CD8-positive, alpha-beta memory T cell (primary cell): ENCODE measurements at regions not wholly inside any gene's neighbourhood (a gene's known extent, or its start where the extent isn't known, plus 50 kb on each side); places are given as distances from the start of the nearest gene placed in this dataset.

Experiments
- CTCF ChIA-PET: fragments of 350-600 bp; sonication (Branson Sonifier 250); formaldehyde crosslinking; loops from one replicate; lab custom pipeline; 2021; ENCODE audit warnings: antibody characterized with exemption; lab: Charles Lee
- POLR2A ChIA-PET: fragments of 350-600 bp; sonication (Branson Sonifier 250); formaldehyde crosslinking; loops from one replicate; lab custom pipeline; 2021; ENCODE audit warnings: antibody characterized with exemption; lab: Charles Lee
- DNase-seq, 5 donors: peaks; one replicate each; pipeline versions ENCODE4 v3.0.0 to v3.0.0-alpha.2; 2020 to 2022; ENCODE audit warnings: mixed read lengths in 1 of 5
- H3K27ac ChIP-seq: one replicate; pipeline ENCODE4 v1.7.0; 2013; ENCODE audit warnings: low read depth, mild to moderate bottlenecking, low read length, moderate library complexity
- H3K27me3 ChIP-seq: 2 replicates; pipeline ENCODE4 v1.7.0; 2013; ENCODE audit warnings: low read length, mild to moderate bottlenecking; ENCODE audit not compliant: insufficient read depth, poor library complexity, severe bottlenecking
- H3K36me3 ChIP-seq: 2 replicates; pipeline ENCODE4 v1.7.0; 2013; ENCODE audit warnings: mild to moderate bottlenecking, low read length, moderate library complexity; ENCODE audit not compliant: insufficient read depth
- H3K4me1 ChIP-seq: 2 replicates; pipeline ENCODE4 v1.7.0; 2013; ENCODE audit warnings: mild to moderate bottlenecking, low read length, moderate library complexity; ENCODE audit not compliant: insufficient read depth
- H3K4me3 ChIP-seq: 2 replicates; pipeline ENCODE4 v1.7.0; 2013; ENCODE audit warnings: mild to moderate bottlenecking, low read length
- H3K9me3 ChIP-seq: 2 replicates; pipeline ENCODE4 v1.7.0; 2013; ENCODE audit warnings: mild to moderate bottlenecking, low read length
- H3K27ac Mint-ChIP-seq, 8 donors: one replicate each; pipeline ENCODE4 v1.8.0; 2020 to 2021; ENCODE audit warnings: mixed read lengths in 8 of 8, mild to moderate bottlenecking in 6 of 8, inconsistent platforms in 3 of 8, moderate library complexity in 3 of 8
- H3K27me3 Mint-ChIP-seq, 2 donors: one replicate each; pipeline ENCODE4 v1.8.0; 2020 to 2021; ENCODE audit warnings: mixed read lengths in 2 of 2, mild to moderate bottlenecking in 1 of 2, moderate library complexity in 1 of 2
- H3K36me3 Mint-ChIP-seq, 3 donors: one replicate each; pipeline ENCODE4 v1.8.0; 2020 to 2021; ENCODE audit warnings: mixed read lengths in 3 of 3, inconsistent platforms in 1 of 3, mild to moderate bottlenecking in 1 of 3
- H3K4me1 Mint-ChIP-seq, 3 donors: one replicate each; pipeline ENCODE4 v1.8.0; 2020 to 2021; ENCODE audit warnings: mixed read lengths in 3 of 3, inconsistent platforms in 1 of 3, mild to moderate bottlenecking in 1 of 3
- H3K4me3 Mint-ChIP-seq, 7 donors: one replicate each; pipeline ENCODE4 v1.8.0; 2020 to 2021; ENCODE audit warnings: mixed read lengths in 7 of 7, mild to moderate bottlenecking in 6 of 7, moderate library complexity in 4 of 7, inconsistent platforms in 2 of 7
- H3K9me3 Mint-ChIP-seq, 5 donors: one replicate each; pipeline ENCODE4 v1.8.0; 2020 to 2022; ENCODE audit warnings: mixed read lengths in 5 of 5, mild to moderate bottlenecking in 3 of 5, moderate library complexity in 2 of 5, inconsistent platforms in 1 of 5

DNA sequence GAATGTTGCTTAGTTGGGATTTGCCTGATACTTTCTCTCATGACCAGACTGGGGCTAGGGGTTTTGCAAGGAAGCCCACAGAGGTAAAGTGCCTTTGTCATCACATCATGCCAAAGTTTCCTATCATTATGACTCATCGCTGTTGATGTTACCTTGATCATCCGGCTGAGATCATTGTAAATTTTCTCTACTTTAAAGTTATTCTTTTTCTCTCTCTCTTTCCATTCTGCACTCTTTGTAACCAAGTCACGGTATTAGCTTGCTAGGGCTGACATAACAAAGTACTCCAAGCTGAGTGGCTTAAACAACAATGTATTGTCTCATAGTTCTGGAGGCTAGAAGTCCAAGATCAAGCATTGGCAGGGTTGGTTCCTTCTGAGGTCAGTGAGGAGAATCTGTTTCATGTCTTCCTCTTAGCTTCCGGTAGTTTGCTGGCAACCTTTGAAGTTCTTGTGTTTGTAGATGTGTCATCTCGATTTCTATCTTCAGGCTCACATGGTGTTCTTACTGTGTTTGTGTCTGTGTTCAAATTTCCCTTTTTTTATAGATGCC lies 113.0 kb downstream of the DTHD1 start:
- ChIA-PET CTCF (interaction anchor here (1.0 to 1.6 kb wide), 5 partner anchors 8 to 150 kb away, joined by 3 to 6 read pairs (median 3); partner anchors contain the start of gene ARAP2), POLR2A (interaction anchor here (0.8 to 2.5 kb wide), 2 partner anchors 8 to 150 kb away, joined by 3 to 9 read pairs; partner anchors contain the start of gene ARAP2)
- no peaks in the 10 kb centered on the region for H3K27me3 ChIP-seq
- no peaks in the 10 kb centered on the region for H3K9me3 ChIP-seq
- peaks cover 11% of the 10 kb centered on the region for H3K4me1 ChIP-seq
- no peaks in the 10 kb centered on the region for H3K9me3 Mint-ChIP-seq
- no peak overlapping the region for H3K27ac ChIP-seq
- peak overlapping the region; percentile 2 to 93 (median 82) for H3K27ac Mint-ChIP-seq
- no peaks in the 10 kb centered on the region for H3K36me3 ChIP-seq
- H3K4me3 Mint-ChIP-seq = peak overlapping the region in 4 of 7 donors; percentile 2 to 71 (median 32)
- DNase-seq = peak in 4 of 5 donors; percentile 17 to 75 (median 66)
- no peaks in the 10 kb centered on the region for H3K36me3 Mint-ChIP-seq
- H3K4me1 Mint-ChIP-seq = peaks cover 8 to 24% (median 20%) of the 10 kb centered on the region in 3 donors
- peak overlapping the region; percentile 16 for H3K4me3 ChIP-seq
- no peaks in the 10 kb centered on the region for H3K27me3 Mint-ChIP-seq

GRCh38 chr4:36399762-36400353 lies 118.4 kb downstream of the DTHD1 start:
- no peak overlapping the region for H3K27ac Mint-ChIP-seq
- H3K9me3 Mint-ChIP-seq = no peaks in the 10 kb centered on the region
- POLR2A ChIA-PET = no interaction called here
- peaks cover 0 to 7% (median 6%) of the 10 kb centered on the region in 3 donors for H3K4me1 Mint-ChIP-seq
- no peak overlapping the region for H3K4me3 Mint-ChIP-seq
- H3K27me3 ChIP-seq = no peaks in the 10 kb centered on the region
- no peaks in the 10 kb centered on the region for H3K36me3 Mint-ChIP-seq
- H3K27ac ChIP-seq = no peak overlapping the region
- CTCF ChIA-PET = interaction anchor here (0.6 to 3.6 kb wide), 34 partner anchors 9 to 311 kb away, joined by 3 to 40 read pairs (median 4); partner anchors contain the start of gene ARAP2
- peak; percentile 24 to 61 (median 31) for DNase-seq
- peaks cover 2% of the 10 kb centered on the region for H3K4me1 ChIP-seq
- no peaks in the 10 kb centered on the region for H3K27me3 Mint-ChIP-seq
- no peaks in the 10 kb centered on the region for H3K9me3 ChIP-seq
- no peaks in the 10 kb centered on the region for H3K36me3 ChIP-seq
- no peak overlapping the region for H3K4me3 ChIP-seq

DNA sequence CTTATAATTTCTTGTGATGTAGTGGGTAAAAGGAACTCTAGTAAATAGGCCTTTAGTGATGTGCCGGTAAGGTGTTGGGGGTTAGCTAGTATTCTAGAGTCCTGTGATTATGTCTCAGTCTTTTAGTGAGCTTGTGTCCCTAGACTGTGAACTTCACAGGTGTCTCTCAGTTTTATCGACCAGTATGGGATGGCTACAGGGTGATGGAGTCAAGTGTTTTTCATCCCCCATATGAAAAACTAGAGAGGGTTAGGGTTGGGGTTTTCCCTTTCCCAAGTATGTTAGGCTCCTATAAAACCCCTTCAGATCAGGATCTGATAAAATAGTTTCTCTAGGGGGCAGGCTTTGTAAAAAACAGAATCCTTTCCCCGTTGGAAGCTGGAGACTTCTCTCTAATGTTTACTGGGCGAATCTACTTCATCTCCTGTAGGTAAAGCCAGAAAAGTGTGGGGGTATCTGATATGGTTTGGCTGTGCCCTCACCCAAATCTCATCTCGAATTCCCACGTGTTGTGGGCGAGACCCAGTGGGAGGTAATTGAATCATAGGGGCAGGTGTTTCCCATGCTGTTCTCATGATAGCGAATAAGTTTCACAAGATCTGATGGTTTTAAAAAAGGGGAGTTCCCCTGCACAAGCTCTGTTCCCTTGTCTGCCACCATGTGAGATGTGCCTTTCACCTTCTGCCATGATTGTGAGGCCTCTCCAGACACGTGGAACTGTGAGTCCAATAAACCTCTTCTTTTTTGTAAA lies 120.8 kb downstream of the DTHD1 start:
- POLR2A ChIA-PET = no interaction called here
- no peak for DNase-seq
- CTCF ChIA-PET = interaction anchor here (1.2 to 2.3 kb wide), 2 partner anchors 52 to 221 kb away, joined by 3 to 6 read pairs; no protein-coding TSS in a partner anchor
- no peaks in the 10 kb centered on the region for H3K27me3 ChIP-seq
- H3K9me3 Mint-ChIP-seq = no peaks in the 10 kb centered on the region
- no peaks in the 10 kb centered on the region for H3K4me1 Mint-ChIP-seq
- no peaks in the 10 kb centered on the region for H3K4me1 ChIP-seq
- H3K9me3 ChIP-seq = no peaks in the 10 kb centered on the region
- peaks cover 0 to 2% of the 10 kb centered on the region in 2 donors for H3K27me3 Mint-ChIP-seq
- no peaks in the 10 kb centered on the region for H3K36me3 ChIP-seq
- peak overlapping the region in 1 of 8 donors; percentile 4 for H3K27ac Mint-ChIP-seq
- H3K4me3 ChIP-seq = no peak overlapping the region
- H3K27ac ChIP-seq = no peak overlapping the region
- no peaks in the 10 kb centered on the region for H3K36me3 Mint-ChIP-seq
- H3K4me3 Mint-ChIP-seq = no peak overlapping the region

GRCh38 chr4:36411338-36411737 lies 129.9 kb downstream of the DTHD1 start:
- ChIA-PET POLR2A (no interaction called here), CTCF (no interaction called here)
- Histone ChIP-seq H3K27me3 (no peaks in the 10 kb centered on the region), H3K27ac (no peak overlapping the region), H3K4me3 (no peak overlapping the region), H3K4me1 (no peaks in the 10 kb centered on the region), H3K36me3 (no peaks in the 10 kb centered on the region), H3K9me3 (no peaks in the 10 kb centered on the region)
- Mint-ChIP-seq H3K27me3 (peaks cover 3 to 48% of the 10 kb centered on the region in 2 donors), H3K27ac (no peak overlapping the region), H3K36me3 (no peaks in the 10 kb centered on the region), H3K4me3 (no peak overlapping the region), H3K4me1 (no peaks in the 10 kb centered on the region), H3K9me3 (peaks cover 0 to 2% (median 0%) of the 10 kb centered on the region in 5 donors)
- no peak for DNase-seq

DNA sequence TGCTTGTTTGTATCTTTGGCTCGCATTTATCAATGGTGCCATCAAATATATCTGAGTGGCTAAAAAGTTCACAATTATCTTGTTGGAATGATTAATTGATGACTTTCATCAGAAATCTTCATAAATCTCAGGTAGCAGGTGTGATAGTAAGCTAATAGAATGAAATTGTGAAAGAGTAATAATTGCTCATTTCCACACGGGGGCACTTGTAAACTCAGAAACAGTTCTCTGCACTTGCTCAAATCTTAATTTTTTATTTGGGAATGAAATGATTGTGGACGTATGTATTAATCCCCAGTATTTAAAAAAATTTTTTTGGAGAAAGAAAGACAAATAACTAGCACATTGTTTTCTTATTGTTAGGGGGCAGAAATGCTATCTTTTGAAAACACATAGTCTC lies 132.8 kb downstream of the DTHD1 start:
- Histone ChIP-seq H3K36me3 (no peaks in the 10 kb centered on the region), H3K4me3 (no peak overlapping the region), H3K4me1 (no peaks in the 10 kb centered on the region), H3K27ac (no peak overlapping the region), H3K9me3 (no peaks in the 10 kb centered on the region), H3K27me3 (peaks cover 9% of the 10 kb centered on the region)
- POLR2A ChIA-PET = no interaction called here
- Mint-ChIP-seq H3K4me3 (no peak overlapping the region), H3K27me3 (peaks cover 9 to 61% of the 10 kb centered on the region in 2 donors), H3K27ac (no peak overlapping the region), H3K9me3 (peaks cover 0 to 4% (median 0%) of the 10 kb centered on the region in 5 donors), H3K36me3 (no peaks in the 10 kb centered on the region), H3K4me1 (no peaks in the 10 kb centered on the region)
- no peak for DNase-seq
- CTCF ChIA-PET = no interaction called here

- H3K4me1 Mint-ChIP-seq = no peaks in the 10 kb centered on the region
- no peak for DNase-seq
These were observed 135.7 kb downstream of the DTHD1 start for GRCh38 chr4:36417146-36417545.

GRCh38 chr4:36420111-36420679 lies 138.8 kb downstream of the DTHD1 start:
- H3K27me3 Mint-ChIP-seq = peaks cover 9 to 41% of the 10 kb centered on the region in 2 donors
- peaks cover 0 to 2% (median 0%) of the 10 kb centered on the region in 5 donors for H3K9me3 Mint-ChIP-seq
- H3K27ac ChIP-seq = no peak overlapping the region
- POLR2A ChIA-PET = no interaction called here
- peaks cover 9% of the 10 kb centered on the region for H3K27me3 ChIP-seq
- no peaks in the 10 kb centered on the region for H3K9me3 ChIP-seq
- H3K36me3 ChIP-seq = no peaks in the 10 kb centered on the region
- H3K4me3 ChIP-seq = no peak overlapping the region
- DNase-seq = no peak
- CTCF ChIA-PET = no interaction called here
- no peak overlapping the region for H3K4me3 Mint-ChIP-seq
- H3K27ac Mint-ChIP-seq = no peak overlapping the region
- H3K36me3 Mint-ChIP-seq = no peaks in the 10 kb centered on the region
- H3K4me1 Mint-ChIP-seq = no peaks in the 10 kb centered on the region
- no peaks in the 10 kb centered on the region for H3K4me1 ChIP-seq

More at GRCh38 chr4:36417146-36417545, 135.7 kb downstream of the DTHD1 start:
- Histone ChIP-seq H3K36me3 (no peaks in the 10 kb centered on the region), H3K27me3 (peaks cover 9% of the 10 kb centered on the region), H3K27ac (no peak overlapping the region), H3K9me3 (no peaks in the 10 kb centered on the region), H3K4me3 (no peak overlapping the region), H3K4me1 (no peaks in the 10 kb centered on the region)
- CTCF ChIA-PET = no interaction called here
- H3K4me3 Mint-ChIP-seq = no peak overlapping the region
- peaks cover 0 to 2% (median 0%) of the 10 kb centered on the region in 5 donors for H3K9me3 Mint-ChIP-seq
- H3K36me3 Mint-ChIP-seq = no peaks in the 10 kb centered on the region
- peaks cover 9 to 48% of the 10 kb centered on the region in 2 donors for H3K27me3 Mint-ChIP-seq
- POLR2A ChIA-PET = no interaction called here
- H3K27ac Mint-ChIP-seq = no peak overlapping the region
